ENCODE measurements at regions not wholly inside any gene's neighbourhood (a gene's known extent, or its start where the extent isn't known, plus 50 kb on each side); places are given as distances from the start of the nearest gene placed in this dataset.

DNA sequence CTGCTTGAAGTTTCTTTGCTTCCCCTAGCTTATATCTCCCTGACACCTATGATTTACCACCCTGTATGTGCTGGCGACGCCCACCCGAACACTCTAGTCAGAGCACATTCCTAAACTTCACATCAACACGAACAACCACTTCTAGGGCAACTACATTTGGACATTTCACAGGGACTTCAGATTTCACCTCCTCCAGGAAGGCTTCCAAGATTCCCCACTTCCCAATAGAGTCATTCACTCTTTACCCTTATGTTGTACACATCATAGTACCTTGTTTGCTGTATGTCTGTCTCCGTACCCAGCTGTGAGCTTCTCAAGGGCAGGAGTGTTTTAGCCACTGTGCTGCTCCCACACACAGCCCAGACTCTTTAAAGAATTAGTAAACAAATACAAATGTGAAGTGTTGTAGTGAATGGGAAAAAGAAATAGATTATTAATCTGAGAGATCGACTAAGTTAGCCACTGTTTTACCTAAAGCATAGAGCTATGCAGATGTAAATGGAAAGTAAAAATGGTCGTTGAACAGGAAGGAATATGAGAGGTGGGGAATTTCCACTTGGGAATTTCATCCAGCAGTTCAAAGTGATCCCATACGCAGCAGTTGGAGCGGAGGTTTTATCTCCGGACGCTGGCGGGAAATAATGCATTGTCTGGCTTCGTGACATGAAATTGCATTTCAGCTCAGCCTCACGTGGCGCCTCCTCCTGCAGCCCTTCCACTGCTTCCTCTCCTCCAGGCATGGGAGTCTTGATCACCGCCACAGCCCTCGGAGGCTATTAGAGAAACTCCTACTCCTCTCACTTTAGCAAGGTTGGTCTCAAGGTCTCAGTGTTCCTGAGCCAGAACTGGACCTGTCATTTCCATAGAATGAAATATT is 233.4 kb upstream of the COPS8 start:
- H3K4me3 ChIP-seq (ENCODE audit: low read depth, low read length): no peak overlapping the region
- H3K27me3 ChIP-seq (ENCODE audit: control insufficient read depth, insufficient read depth, low read length): no peaks in the 10 kb centered on the region
- TF ChIP-seq CTCF (IDR thresholded peaks at IDR 0.05; ENCODE audit: insufficient read depth, low read length, poor library complexity, severe bottlenecking): no peak
- no peaks in the 10 kb centered on the region for H3K36me3 ChIP-seq (ENCODE audit: control insufficient read depth, insufficient read depth, low read length)
- DNase-seq (ENCODE audit: low read depth): no peak

DNA sequence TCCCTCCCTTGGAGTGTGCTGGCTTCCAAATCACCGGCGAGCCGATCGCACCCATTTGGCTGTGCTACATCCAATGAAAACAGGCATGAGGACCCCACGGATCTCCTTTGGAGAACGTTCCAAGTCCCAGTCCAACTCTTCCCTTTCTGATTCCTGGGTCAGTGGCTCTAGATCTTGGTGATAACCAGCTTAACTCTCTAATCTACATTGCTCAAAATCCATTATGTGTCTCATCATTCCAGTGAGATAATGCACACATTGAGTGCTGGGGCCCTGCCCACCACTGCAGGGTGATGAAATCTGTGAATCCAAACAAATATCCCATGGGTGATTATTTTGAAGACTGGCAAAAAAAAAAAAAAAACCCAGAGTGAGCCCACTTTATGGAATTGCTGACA is 232.7 kb upstream of the COPS8 start:
- Histone ChIP-seq H3K27me3 (ENCODE audit: control insufficient read depth, insufficient read depth, low read length) (no peaks in the 10 kb centered on the region), H3K4me3 (ENCODE audit: low read depth, low read length) (no peak overlapping the region), H3K36me3 (ENCODE audit: control insufficient read depth, insufficient read depth, low read length) (no peaks in the 10 kb centered on the region)
- DNase-seq (ENCODE audit: low read depth): no peak
- TF ChIP-seq CTCF (IDR thresholded peaks at IDR 0.05; ENCODE audit: insufficient read depth, low read length, poor library complexity, severe bottlenecking): no peak

- no peaks in the 10 kb centered on the region for H3K36me3 ChIP-seq (ENCODE audit: control insufficient read depth, insufficient read depth, low read length)
- H3K27me3 ChIP-seq (ENCODE audit: control insufficient read depth, insufficient read depth, low read length): no peaks in the 10 kb centered on the region
- no peak for DNase-seq (ENCODE audit: low read depth)
- TF ChIP-seq CTCF (IDR thresholded peaks at IDR 0.05; ENCODE audit: insufficient read depth, low read length, poor library complexity, severe bottlenecking): no peak
- no peak overlapping the region for H3K4me3 ChIP-seq (ENCODE audit: low read depth, low read length)
These were observed 232.1 kb upstream of the COPS8 start for GRCh38 chr2:236853585-236854051.

GRCh38 chr2:236855176-236855865 is 230.4 kb upstream of the COPS8 start:
- no peak for DNase-seq (ENCODE audit: low read depth)
- no peaks in the 10 kb centered on the region for H3K36me3 ChIP-seq (ENCODE audit: control insufficient read depth, insufficient read depth, low read length)
- no peak for TF ChIP-seq CTCF (IDR thresholded peaks at IDR 0.05; ENCODE audit: insufficient read depth, low read length, poor library complexity, severe bottlenecking)
- no peaks in the 10 kb centered on the region for H3K27me3 ChIP-seq (ENCODE audit: control insufficient read depth, insufficient read depth, low read length)
- H3K4me3 ChIP-seq (ENCODE audit: low read depth, low read length): no peak overlapping the region

GRCh38 chr2:236855866-236856847 is 229.5 kb upstream of the COPS8 start:
- Histone ChIP-seq H3K27me3 (ENCODE audit: control insufficient read depth, insufficient read depth, low read length) (no peaks in the 10 kb centered on the region), H3K4me3 (ENCODE audit: low read depth, low read length) (no peak overlapping the region), H3K36me3 (ENCODE audit: control insufficient read depth, insufficient read depth, low read length) (no peaks in the 10 kb centered on the region)
- no peak for TF ChIP-seq CTCF (IDR thresholded peaks at IDR 0.05; ENCODE audit: insufficient read depth, low read length, poor library complexity, severe bottlenecking)
- no peak for DNase-seq (ENCODE audit: low read depth)
